NCI-H2227 (cell line): ENCODE measurements at regions not wholly inside any gene's neighbourhood (a gene's known extent, or its start where the extent isn't known, plus 50 kb on each side); places are given as distances from the start of the nearest gene placed in this dataset.

Experiments used
- DNase-seq: peaks from one replicate; lab custom pipeline; 2025; ENCODE audit not compliant: unreplicated experiment; lab: John Stamatoyannopoulos, UW

- DNase-seq = no peak
Measured at GRCh38 chr10:32171204-32171603, 115.0 kb upstream of the KIF5B start.

- no peak for DNase-seq
Measured at GRCh38 chr10:32169556-32169955, 113.3 kb upstream of the KIF5B start.

- DNase-seq = no peak
Measured at GRCh38 chr10:32167450-32167849, 111.2 kb upstream of the KIF5B start.

- no peak for DNase-seq
Measured at GRCh38 chr10:32166365-32166764, 110.1 kb upstream of the KIF5B start.

- DNase-seq = no peak
Measured at GRCh38 chr10:32163762-32164148, 107.5 kb upstream of the KIF5B start.

GRCh38 chr10:32163071-32163761, 107.0 kb upstream of the KIF5B start:
- no peak for DNase-seq

- no peak for DNase-seq
Measured at GRCh38 chr10:32161586-32161985, 105.4 kb upstream of the KIF5B start.

GRCh38 chr10:32160864-32161263, 104.6 kb upstream of the KIF5B start:
- no peak for DNase-seq

- no peak for DNase-seq
Measured at GRCh38 chr10:32159264-32159663, 103.0 kb upstream of the KIF5B start.

- no peak for DNase-seq
Measured at GRCh38 chr10:32156031-32156495, 99.8 kb upstream of the KIF5B start.

- no peak for DNase-seq
Measured at GRCh38 chr10:32155075-32155516, 98.9 kb upstream of the KIF5B start.

GRCh38 chr10:32153931-32154330, 97.7 kb upstream of the KIF5B start:
- no peak for DNase-seq

- DNase-seq = no peak
Measured at GRCh38 chr10:32153252-32153651, 97.0 kb upstream of the KIF5B start.

- DNase-seq = no peak
Measured at GRCh38 chr10:32151871-32152270, 95.6 kb upstream of the KIF5B start.

- no peak for DNase-seq
Measured at GRCh38 chr10:32150532-32151101, 94.4 kb upstream of the KIF5B start.

- DNase-seq = no peak
Measured at GRCh38 chr10:32149252-32149955, 93.2 kb upstream of the KIF5B start.

- no peak for DNase-seq
Measured at GRCh38 chr10:32148864-32149251, 92.6 kb upstream of the KIF5B start.

GRCh38 chr10:32147730-32148129, 91.5 kb upstream of the KIF5B start:
- no peak for DNase-seq

GRCh38 chr10:32146166-32146565, 89.9 kb upstream of the KIF5B start:
- DNase-seq = no peak

GRCh38 chr10:32144817-32145688, 88.8 kb upstream of the KIF5B start:
- no peak for DNase-seq

GRCh38 chr10:32143302-32143847, 87.2 kb upstream of the KIF5B start:
- no peak for DNase-seq
